Activated T-cell treated with anti-CD3 and anti-CD28 coated beads for 48 hours (primary cell): ENCODE measurements at regions not wholly inside any gene's neighbourhood (a gene's known extent, or its start where the extent isn't known, plus 50 kb on each side); places are given as distances from the start of the nearest gene placed in this dataset.

Experiments
- DNase-seq: peaks from one replicate; pipeline ENCODE4 v3.0.0-alpha.2; 2020; ENCODE audit warnings: low read depth

- no peak for DNase-seq
Measured at GRCh38 chr7:67422601-67423000, 426.0 kb downstream of the TYW1 start.

- no peak for DNase-seq
Measured at GRCh38 chr7:67423065-67423464, 426.4 kb downstream of the TYW1 start.

GRCh38 chr7:67426654-67427053 is 430.0 kb downstream of the TYW1 start:
- no peak for DNase-seq

- DNase-seq, result no peak
Measured at GRCh38 chr7:67429735-67430134, 433.1 kb downstream of the TYW1 start.

- no peak for DNase-seq
Measured at GRCh38 chr7:67432536-67433234, 436.1 kb downstream of the TYW1 start.

GRCh38 chr7:67435894-67436535 is 439.4 kb downstream of the TYW1 start:
- no peak for DNase-seq

- DNase-seq, result no peak
Measured at GRCh38 chr7:67438198-67438882, 441.7 kb downstream of the TYW1 start.

- DNase-seq, result no peak
Measured at GRCh38 chr7:67438913-67439505, 442.4 kb downstream of the TYW1 start.

GRCh38 chr7:67440321-67440720 is 443.7 kb downstream of the TYW1 start:
- DNase-seq, result no peak

GRCh38 chr7:67445728-67446127 is 449.1 kb downstream of the TYW1 start:
- no peak for DNase-seq

- DNase-seq, result no peak
Measured at GRCh38 chr7:67447297-67447696, 450.7 kb downstream of the TYW1 start.

- no peak for DNase-seq
Measured at GRCh38 chr7:67448271-67448670, 451.6 kb downstream of the TYW1 start.

GRCh38 chr7:67450171-67450570 is 453.5 kb downstream of the TYW1 start:
- DNase-seq, result no peak

GRCh38 chr7:67451306-67451705 is 454.7 kb downstream of the TYW1 start:
- no peak for DNase-seq

- DNase-seq, result no peak
Measured at GRCh38 chr7:67452516-67453026, 455.9 kb downstream of the TYW1 start.

- DNase-seq, result no peak
Measured at GRCh38 chr7:67453580-67454380, 457.1 kb downstream of the TYW1 start.

GRCh38 chr7:67455508-67455907 is 458.9 kb downstream of the TYW1 start:
- DNase-seq, result no peak

- no peak for DNase-seq
Measured at GRCh38 chr7:67462781-67463191, 466.2 kb downstream of the TYW1 start.

- DNase-seq, result no peak
Measured at GRCh38 chr7:67463316-67463715, 466.7 kb downstream of the TYW1 start.

GRCh38 chr7:67463983-67464382 is 467.4 kb downstream of the TYW1 start:
- no peak for DNase-seq

GRCh38 chr7:67466109-67466508 is 469.5 kb downstream of the TYW1 start:
- no peak for DNase-seq

GRCh38 chr7:67470256-67470751 is 473.7 kb downstream of the TYW1 start:
- DNase-seq, result no peak
